Esophagus (tissue), 2 donors: ENCODE measurements at regions not wholly inside any gene's neighbourhood (a gene's known extent, or its start where the extent isn't known, plus 50 kb on each side); places are given as distances from the start of the nearest gene placed in this dataset.

Experiments used
- H3K27ac ChIP-seq, 2 donors: one replicate each; pipeline ENCODE4 v1.5.1; 2013; ENCODE audit warnings: low read depth in 2 of 2, mild to moderate bottlenecking in 2 of 2, inconsistent platforms in 1 of 2, low read length in 1 of 2, moderate library complexity in 1 of 2
- H3K27me3 ChIP-seq, 2 donors: one replicate each; pipeline ENCODE4 v1.6.1; 2013; ENCODE audit warnings: low read length in 2 of 2, control low read depth in 1 of 2, mild to moderate bottlenecking in 1 of 2; ENCODE audit not compliant: insufficient read depth in 2 of 2, control insufficient read depth in 1 of 2
- H3K36me3 ChIP-seq, 2 donors: one replicate each; pipeline ENCODE4 v1.6.1; 2013; ENCODE audit warnings: low read length in 1 of 2; ENCODE audit not compliant: control insufficient read depth in 2 of 2, insufficient read depth in 2 of 2
- H3K4me1 ChIP-seq, 2 donors: one replicate each; pipeline ENCODE4 v1.6.1; 2013; ENCODE audit warnings: low read length in 1 of 2; ENCODE audit not compliant: control insufficient read depth in 2 of 2, insufficient read depth in 2 of 2
- H3K4me3 ChIP-seq, 2 donors: one replicate each; pipeline ENCODE4 v1.5.1; 2013; ENCODE audit warnings: low read length in 2 of 2, mild to moderate bottlenecking in 2 of 2, low read depth in 1 of 2, moderate library complexity in 1 of 2
- H3K9me3 ChIP-seq, 2 donors: one replicate each; pipeline ENCODE4 v1.6.1; 2013; ENCODE audit warnings: mild to moderate bottlenecking in 2 of 2, low read depth in 1 of 2, low read length in 1 of 2, moderate library complexity in 1 of 2; ENCODE audit not compliant: control insufficient read depth in 2 of 2, insufficient read depth in 1 of 2
- WGBS, 2 donors: extraction: QIAGEN DNeasy Blood & Tissue Kit; methylation state at CpG; one replicate each; pipeline ENCODE4 v1.1.7; 2013; 5-methylcytosine and 5-hydroxymethylcytosine counted together
- donor health status: healthy with polysubstance abuse.
- donor health status: Bipolar disorder and iron deficiency.

- H3K4me3 ChIP-seq: no peak overlapping the region
- H3K36me3 ChIP-seq: no peaks in the 10 kb centered on the region
- H3K9me3 ChIP-seq: no peaks in the 10 kb centered on the region
- H3K27ac ChIP-seq: no peak overlapping the region
- no peaks in the 10 kb centered on the region for H3K27me3 ChIP-seq
- no peaks in the 10 kb centered on the region for H3K4me1 ChIP-seq
- WGBS, 2 donors: 79 to 80% methylated on average over 1 of the region's 1 CpG
Observed at GRCh38 chr5:171707442-171707792, 78.2 kb upstream of the SMIM23 start.

GRCh38 chr5:171709930-171710329, 75.7 kb upstream of the SMIM23 start:
- Histone ChIP-seq H3K36me3 (no peaks in the 10 kb centered on the region), H3K27ac (no peak overlapping the region), H3K27me3 (no peaks in the 10 kb centered on the region), H3K9me3 (peaks cover 0 to 3% of the 10 kb centered on the region in 2 donors), H3K4me3 (no peak overlapping the region), H3K4me1 (no peaks in the 10 kb centered on the region)
- 91 to 94% methylated on average over 5 of the region's 5 CpGs for WGBS, 2 donors

DNA sequence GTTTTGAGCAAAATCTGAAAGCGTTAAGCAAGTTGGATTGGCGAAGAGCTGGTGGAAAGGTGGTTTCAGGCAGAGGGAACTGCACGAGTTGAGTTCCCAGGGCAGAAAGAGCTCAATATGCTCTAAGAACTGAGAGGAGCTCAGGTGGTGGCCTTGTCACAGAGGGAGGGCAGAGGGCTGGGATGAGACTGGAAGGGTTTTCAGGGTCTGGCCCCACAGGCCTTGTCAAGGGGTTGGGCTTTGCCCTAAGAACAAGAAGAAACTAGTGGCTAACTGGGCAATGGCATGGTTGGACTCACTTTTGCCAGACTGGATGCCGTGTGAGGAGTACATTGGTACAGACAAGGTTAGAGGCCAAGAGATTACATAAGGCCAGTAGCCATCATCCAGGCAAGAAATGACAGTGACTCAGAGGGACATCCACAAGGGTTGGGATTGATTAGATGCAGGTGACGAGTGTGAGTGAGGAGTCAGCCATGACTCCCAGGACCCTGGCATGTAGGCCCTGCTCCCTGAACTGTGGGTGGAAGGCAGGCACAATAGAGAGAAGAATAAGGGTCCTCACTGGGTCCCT, 75.1 kb upstream of the SMIM23 start:
- Histone ChIP-seq H3K9me3 (peaks cover 0 to 3% of the 10 kb centered on the region in 2 donors), H3K4me3 (no peak overlapping the region), H3K27me3 (no peaks in the 10 kb centered on the region), H3K27ac (no peak overlapping the region), H3K4me1 (no peaks in the 10 kb centered on the region), H3K36me3 (no peaks in the 10 kb centered on the region)
- WGBS, 2 donors: 93 to 96% methylated on average over 5 of the region's 5 CpGs

DNA sequence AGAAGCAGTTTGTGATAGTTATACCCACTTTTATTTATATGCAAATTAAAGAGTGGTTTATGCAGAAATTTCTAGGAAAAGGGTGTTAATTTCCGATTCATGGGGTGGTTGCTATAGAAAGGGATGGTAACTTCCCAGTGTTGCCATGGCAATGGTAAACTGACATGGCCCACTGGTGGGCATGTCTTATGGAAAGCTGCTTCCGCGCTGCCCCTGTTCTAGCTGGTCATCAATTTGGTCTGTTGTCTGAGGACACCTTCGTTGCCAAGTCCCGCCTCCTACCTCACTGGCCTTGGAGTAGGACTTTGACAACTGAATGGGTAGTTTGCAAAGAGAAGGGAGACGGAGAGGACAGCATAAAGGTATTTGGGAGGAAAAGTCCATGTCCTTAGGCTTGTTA, 74.0 kb upstream of the SMIM23 start:
- Histone ChIP-seq H3K36me3 (no peaks in the 10 kb centered on the region), H3K4me1 (no peaks in the 10 kb centered on the region), H3K27ac (no peak overlapping the region), H3K4me3 (no peak overlapping the region), H3K9me3 (peaks cover 0 to 3% of the 10 kb centered on the region in 2 donors), H3K27me3 (no peaks in the 10 kb centered on the region)
- WGBS, 2 donors: 87 to 89% methylated on average over 6 of the region's 6 CpGs

DNA sequence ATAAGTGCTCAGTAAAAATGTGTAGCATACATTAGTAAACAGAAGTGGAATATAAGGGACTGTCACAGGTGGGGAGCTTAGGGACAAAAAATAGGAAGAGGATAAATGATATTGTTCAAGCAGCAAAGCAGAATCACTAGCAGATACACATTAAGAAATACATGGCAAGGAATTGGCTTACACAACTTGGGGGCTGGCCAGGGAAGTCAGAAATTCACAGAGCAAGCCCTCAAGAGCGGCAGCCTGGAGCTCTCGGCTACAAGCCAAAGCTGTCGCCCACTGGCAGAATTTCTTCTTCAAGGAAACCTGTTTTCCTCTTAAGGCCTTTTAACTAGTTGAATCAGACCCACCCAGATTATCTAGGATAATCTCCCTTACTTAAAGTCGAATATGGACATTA, 73.0 kb upstream of the SMIM23 start:
- no peaks in the 10 kb centered on the region for H3K27me3 ChIP-seq
- WGBS, 2 donors: 35 to 44% methylated on average over 4 of the region's 4 CpGs
- no peaks in the 10 kb centered on the region for H3K36me3 ChIP-seq
- peaks cover 0 to 3% of the 10 kb centered on the region in 2 donors for H3K9me3 ChIP-seq
- H3K4me3 ChIP-seq: no peak overlapping the region
- H3K27ac ChIP-seq: no peak overlapping the region
- H3K4me1 ChIP-seq: no peaks in the 10 kb centered on the region

DNA sequence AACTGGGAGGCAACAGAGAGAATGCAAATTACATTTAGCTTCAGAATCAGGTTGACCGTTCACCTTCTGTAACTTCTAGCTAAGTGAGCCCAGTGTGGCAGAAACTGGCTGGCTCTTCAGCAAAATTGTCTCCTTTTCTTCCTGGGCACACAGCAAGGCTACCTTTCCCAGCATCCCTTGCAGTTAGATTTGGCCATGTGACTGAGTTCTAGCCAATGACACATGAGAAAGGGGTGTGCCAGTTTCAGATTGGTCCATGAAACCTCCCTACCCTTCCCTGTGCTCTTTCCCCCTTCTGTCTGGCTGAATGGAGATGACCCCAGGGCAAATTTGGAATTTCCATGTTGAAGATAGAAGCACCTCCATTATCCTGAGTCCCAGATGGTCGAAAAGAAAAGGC, 72.5 kb upstream of the SMIM23 start:
- no peak overlapping the region for H3K27ac ChIP-seq
- no peak overlapping the region for H3K4me3 ChIP-seq
- peaks cover 0 to 5% of the 10 kb centered on the region in 2 donors for H3K9me3 ChIP-seq
- no peaks in the 10 kb centered on the region for H3K4me1 ChIP-seq
- WGBS, 2 donors: 58 to 73% methylated on average over 2 of the region's 2 CpGs
- no peaks in the 10 kb centered on the region for H3K27me3 ChIP-seq
- H3K36me3 ChIP-seq: no peaks in the 10 kb centered on the region

- H3K36me3 ChIP-seq: no peaks in the 10 kb centered on the region
Observed at GRCh38 chr5:171714261-171714660, 71.4 kb upstream of the SMIM23 start.

DNA sequence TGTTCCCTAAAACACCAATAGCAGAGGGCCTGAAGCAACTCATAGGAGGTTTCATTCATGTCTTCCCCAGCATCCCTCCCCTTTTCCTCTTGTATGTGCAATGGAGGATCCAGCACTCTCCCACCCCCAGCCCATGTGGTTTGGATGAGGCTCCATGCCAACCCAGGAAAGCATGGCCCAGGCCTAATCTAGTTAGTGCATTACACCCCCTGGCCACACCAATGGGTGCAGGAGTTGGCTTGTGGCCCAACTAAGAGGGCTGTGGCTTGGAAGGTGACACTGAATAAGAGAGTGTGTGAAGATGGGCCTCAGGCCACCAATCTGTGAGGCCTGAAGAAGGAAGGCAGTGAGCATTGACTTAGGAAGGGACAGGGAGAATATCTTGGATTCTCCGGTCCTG, 70.8 kb upstream of the SMIM23 start:
- Histone ChIP-seq H3K4me3 (no peak overlapping the region), H3K36me3 (no peaks in the 10 kb centered on the region), H3K4me1 (no peaks in the 10 kb centered on the region), H3K9me3 (peaks cover 0 to 7% of the 10 kb centered on the region in 2 donors), H3K27me3 (no peaks in the 10 kb centered on the region), H3K27ac (no peak overlapping the region)
- 86 to 91% methylated on average over 1 of the region's 1 CpG for WGBS, 2 donors

More at GRCh38 chr5:171714261-171714660, 71.4 kb upstream of the SMIM23 start:
- Histone ChIP-seq H3K27me3 (no peaks in the 10 kb centered on the region), H3K9me3 (peaks cover 0 to 5% of the 10 kb centered on the region in 2 donors), H3K4me1 (no peaks in the 10 kb centered on the region), H3K27ac (no peak overlapping the region), H3K4me3 (no peak overlapping the region)
- WGBS, 2 donors: 72 to 77% methylated on average over 2 of the region's 2 CpGs

DNA sequence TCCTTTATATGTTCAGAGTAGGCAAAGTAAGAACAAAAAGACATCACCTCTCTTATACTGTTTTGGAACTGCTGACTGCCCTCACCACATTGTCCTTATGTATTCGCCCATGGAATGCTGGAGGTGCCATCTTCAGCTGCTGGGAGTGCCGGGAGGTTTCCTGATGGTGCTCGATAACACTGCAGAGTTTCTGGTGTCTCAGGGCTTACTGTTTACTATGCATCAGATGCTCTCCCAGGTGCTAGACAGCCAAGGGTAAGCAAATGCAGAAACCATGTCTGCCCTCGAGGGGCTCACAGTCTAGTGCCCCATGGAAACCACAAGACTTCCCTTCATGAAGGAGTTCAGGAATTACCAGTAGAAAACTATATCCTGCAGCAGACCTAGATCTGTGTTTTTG, 70.1 kb upstream of the SMIM23 start:
- 76 to 86% methylated on average over 4 of the region's 4 CpGs for WGBS, 2 donors
- Histone ChIP-seq H3K4me1 (no peaks in the 10 kb centered on the region), H3K9me3 (peaks cover 0 to 7% of the 10 kb centered on the region in 2 donors), H3K27ac (no peak overlapping the region), H3K4me3 (no peak overlapping the region), H3K36me3 (no peaks in the 10 kb centered on the region), H3K27me3 (no peaks in the 10 kb centered on the region)

GRCh38 chr5:171720086-171720485, 65.5 kb upstream of the SMIM23 start:
- no peak overlapping the region for H3K4me3 ChIP-seq
- no peaks in the 10 kb centered on the region for H3K4me1 ChIP-seq
- H3K27me3 ChIP-seq: no peaks in the 10 kb centered on the region
- H3K27ac ChIP-seq: no peak overlapping the region
- H3K36me3 ChIP-seq: no peaks in the 10 kb centered on the region
- WGBS, 2 donors: 73 to 77% methylated on average over 6 of the region's 6 CpGs
- H3K9me3 ChIP-seq: peaks cover 0 to 4% of the 10 kb centered on the region in 2 donors
